Fibroblast of lung (primary cell): ENCODE measurements at regions not wholly inside any gene's neighbourhood (a gene's known extent, or its start where the extent isn't known, plus 50 kb on each side); places are given as distances from the start of the nearest gene placed in this dataset.

ENCODE experiments used
- CTCF ChIP-seq, 2 donors: IDR thresholded peaks in 1 of 2; conservative IDR thresholded peaks in 1 of 2; 1 replicate in 1 of 2; 2 replicates in 1 of 2; pipeline ENCODE4 v1.5.1; 2011 to 2012; ENCODE audit warnings: low read length in 2 of 2, control low read depth in 1 of 2, inconsistent platforms in 1 of 2, low read depth in 1 of 2, mild to moderate bottlenecking in 1 of 2
- EZH2 ChIP-seq: IDR thresholded peaks from 2 replicates; pipeline ENCODE4 v1.5.1; 2012; ENCODE audit warnings: low read length, control low read depth, mild to moderate bottlenecking; ENCODE audit errors: missing control alignments

GRCh38 chr3:13132731-13133410 lies 59.6 kb upstream of the IQSEC1 start:
- TF ChIP-seq CTCF (conservative IDR thresholded peaks at IDR 0.05 in 1 of 2, IDR thresholded peaks at IDR 0.05 in 1 of 2; ENCODE audit: low read depth in 1 of 2, low read length in 2 of 2) (no peak), EZH2 (no peak)
